ENCODE measurements at regions not wholly inside any gene's neighbourhood (a gene's known extent, or its start where the extent isn't known, plus 50 kb on each side); places are given as distances from the start of the nearest gene placed in this dataset.
A peak's percentile ranks its signal among the peaks of the same experiment; 100 is the strongest.
"Not testable (repeated sequence)": the region's sequence is repeated elsewhere in the genome, so short reads cannot be mapped to it uniquely, and the experiment has no call there.

DNA sequence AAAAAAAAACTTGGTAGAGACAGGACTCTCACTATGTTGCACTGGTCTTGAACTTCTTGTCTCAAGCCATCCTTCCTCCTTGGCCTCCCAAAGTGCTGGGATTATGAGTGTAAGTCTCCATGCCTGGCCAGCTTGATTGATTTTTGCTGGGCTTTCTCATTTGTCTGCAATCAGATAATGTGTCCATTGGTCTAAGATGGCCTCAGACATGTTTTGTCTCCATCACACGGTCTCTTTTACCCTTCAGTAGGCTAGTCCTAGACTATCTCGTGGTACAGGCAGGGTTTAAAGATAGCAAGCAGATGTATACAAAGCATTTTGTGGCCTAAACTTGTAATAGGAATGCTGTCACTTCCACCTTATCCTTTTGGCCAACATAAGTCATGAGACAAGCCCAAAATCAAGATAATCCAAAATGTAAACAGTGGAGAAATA lies 289.1 kb downstream of the TFAP2B start:
- no peak for DNase-seq
- intact Hi-C loops (cut with DNase I) = no loop called here

DNA sequence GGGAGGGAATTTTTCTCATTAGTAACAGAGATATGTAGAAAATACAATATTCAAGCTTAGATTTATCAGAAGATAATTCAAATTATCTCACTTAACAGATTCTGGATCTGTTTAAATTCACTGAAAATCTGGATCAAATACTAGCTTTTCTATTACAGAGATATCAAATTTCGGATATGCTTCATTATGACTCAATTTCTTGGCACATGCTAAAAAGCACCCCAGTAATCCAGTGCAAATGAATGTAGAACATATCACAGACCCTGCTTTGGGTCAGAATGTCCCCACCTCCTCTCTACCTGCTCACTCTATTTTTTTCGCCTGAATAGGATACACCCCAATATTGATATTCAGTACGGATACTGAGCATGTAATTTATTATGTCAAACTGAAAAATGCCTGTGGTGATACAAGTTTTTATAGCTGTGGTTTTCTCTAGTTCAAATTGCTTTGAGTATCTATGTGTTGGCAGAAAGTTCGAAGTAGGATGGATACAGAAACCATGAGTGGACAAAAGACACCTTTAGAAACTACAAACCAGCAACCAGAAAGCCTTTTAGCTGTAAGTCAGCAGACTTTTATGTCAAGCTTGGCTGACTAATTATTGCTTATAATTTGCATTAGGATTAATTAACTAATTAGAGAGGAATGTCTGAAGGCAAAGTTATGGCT lies 290.0 kb downstream of the TFAP2B start:
- no peak for DNase-seq
- intact Hi-C loops (cut with DNase I) = no loop called here

DNA sequence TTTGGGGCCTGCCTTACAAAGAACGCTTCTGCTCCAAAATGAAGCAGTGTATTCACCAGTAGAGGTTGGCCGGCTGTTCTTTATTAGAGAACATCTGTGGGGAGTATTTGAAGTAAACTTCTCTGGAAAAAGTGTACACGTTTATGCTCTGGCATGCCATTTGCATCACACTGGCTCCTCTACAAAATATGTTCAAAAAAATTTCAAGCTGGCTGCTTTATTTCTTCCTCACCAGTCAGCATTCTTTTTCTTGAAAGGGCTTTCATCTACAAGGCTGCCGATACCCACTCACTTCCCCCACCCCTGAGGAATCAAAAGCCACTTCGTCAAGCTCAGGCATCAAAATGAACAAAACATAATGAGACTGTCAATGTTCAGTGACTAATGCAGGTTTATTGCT lies 294.1 kb downstream of the TFAP2B start:
- DNase-seq = no peak
- intact Hi-C loops (cut with DNase I) = no loop called here

DNA sequence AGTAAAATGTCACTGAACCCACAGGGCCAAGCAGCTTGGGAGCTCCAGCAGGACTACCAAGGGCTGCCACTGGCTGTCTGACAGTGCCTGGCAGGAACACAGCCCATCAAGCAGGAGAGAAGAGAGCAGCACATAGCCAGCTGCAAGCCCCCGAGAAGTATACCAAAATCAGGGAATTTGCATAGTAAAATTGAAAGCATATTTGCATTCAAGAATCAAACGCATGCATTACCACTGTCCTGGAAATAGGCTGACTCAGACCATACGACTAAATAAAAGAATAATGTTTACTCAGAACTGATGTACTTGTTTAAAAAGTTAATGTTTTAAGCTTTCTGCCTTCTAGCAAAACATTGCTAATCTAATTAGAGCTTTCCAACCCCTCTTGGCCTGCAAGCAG lies 298.1 kb downstream of the TFAP2B start:
- peak in 2 of 42 donors; percentile 4 to 10 for DNase-seq

DNA sequence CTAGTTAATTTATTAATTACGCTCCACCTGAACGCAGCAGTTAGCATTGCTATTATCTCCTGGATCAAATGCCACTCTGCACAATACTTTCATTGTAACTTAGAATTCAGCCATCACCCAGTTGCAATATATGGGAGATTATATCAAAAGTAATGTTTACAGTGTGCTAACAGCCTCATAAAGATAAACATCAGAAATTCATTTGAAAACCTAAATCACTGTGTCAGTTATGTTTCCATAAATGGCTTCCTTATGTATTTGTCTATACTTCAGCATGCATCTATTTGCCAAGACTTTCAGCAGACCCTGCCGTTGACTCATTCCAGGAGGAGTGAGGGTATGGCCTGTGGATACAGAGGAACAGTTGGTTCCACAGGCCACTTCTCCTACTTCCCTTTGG lies 300.1 kb downstream of the TFAP2B start:
- intact Hi-C loops (cut with DNase I) = no loop called here
- DNase-seq = no peak

More for the DNA sequence above, 298.1 kb downstream of the TFAP2B start:
- intact Hi-C loops (cut with DNase I) = no loop called here

DNA sequence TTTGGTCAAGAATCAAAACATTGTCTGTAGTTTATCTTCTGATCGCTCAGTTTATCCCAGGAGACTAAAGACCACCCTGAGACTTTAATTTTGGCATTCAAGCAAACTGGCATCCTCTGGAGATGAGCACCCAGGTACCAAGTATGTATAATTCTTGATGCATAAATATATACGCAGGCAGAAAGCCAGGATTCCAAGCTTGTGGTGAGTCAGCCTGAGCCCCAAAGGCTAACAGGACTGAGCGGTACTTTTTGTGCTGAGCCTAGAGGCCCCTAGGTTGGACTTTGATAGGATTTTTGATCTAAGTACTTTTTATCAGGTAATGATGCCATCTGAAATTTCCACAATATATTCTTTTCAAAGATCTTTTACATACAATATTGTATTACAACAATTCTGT lies 301.3 kb downstream of the TFAP2B start:
- DNase-seq = no peak
- intact Hi-C loops (cut with DNase I) = no loop called here

DNA sequence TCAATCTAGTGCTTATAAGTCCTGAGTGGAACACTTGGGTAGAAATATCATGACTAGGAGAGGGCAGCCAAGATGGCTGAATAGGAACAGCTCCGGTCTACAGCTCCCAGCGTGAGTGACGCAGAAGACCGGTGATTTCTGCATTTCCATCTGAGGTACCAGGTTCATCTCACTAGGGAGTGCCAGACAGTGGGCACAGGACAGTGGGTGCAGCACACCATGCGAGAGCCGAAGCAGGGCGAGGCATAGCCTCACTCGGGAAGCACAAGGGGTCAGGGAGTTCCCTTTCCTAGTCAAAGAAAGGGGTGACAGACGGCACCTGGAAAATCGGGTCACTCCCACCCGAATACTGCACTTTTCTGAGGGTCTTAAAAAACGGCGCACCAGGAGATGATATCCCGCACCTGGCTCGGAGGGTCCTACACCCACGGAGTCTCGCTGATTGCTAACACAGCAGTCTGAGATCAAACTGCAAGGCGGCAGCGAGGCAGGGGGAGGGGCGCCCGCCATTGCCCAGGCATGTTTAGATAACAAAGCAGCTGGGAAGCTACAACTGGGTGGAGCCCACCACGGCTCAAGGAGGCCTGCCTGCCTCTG lies 302.8 kb downstream of the TFAP2B start:
- DNase-seq; intact Hi-C loops (cut with DNase I): not testable (repeated sequence)

DNA sequence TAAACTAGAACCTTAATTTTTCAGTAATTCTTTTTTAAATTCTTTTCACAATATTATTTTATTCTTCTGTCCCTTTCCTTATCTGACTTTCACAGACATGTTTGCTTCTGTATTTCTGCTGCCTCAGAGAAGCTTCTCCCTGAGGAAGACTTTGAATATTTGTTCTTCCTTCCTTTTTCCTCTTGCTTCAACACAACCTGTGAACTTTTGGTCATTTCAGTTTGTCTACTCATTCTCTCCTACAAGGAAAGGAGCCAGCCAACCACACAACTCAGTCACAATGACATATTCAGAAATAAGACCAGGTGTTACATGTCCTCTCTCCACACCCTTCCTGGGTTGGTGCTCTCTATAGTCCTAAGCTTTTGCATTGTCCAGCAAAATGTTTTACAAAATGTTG lies 310.4 kb downstream of the TFAP2B start:
- intact Hi-C loops (cut with DNase I) = no loop called here
- no peak for DNase-seq

DNA sequence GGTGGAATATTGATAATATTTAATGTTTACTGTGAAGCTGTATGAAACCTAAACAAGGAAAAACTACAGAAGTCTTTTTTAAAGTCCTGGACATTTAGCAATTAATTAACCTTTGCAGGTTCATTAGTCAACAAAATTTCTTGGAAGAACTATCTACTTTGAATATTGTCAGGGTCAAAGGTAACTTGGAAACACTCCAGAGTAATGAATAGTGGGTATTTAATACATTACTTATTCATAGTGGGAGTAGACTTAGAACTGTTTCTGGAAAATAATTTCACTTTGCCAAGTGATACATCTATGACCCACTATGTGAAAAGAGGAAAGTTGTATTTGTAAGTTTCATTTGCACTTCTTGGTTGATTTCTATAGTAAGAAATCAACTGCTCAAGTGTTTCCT lies 319.1 kb downstream of the TFAP2B start:
- intact Hi-C loops (cut with DNase I) = no loop called here
- no peak for DNase-seq

DNA sequence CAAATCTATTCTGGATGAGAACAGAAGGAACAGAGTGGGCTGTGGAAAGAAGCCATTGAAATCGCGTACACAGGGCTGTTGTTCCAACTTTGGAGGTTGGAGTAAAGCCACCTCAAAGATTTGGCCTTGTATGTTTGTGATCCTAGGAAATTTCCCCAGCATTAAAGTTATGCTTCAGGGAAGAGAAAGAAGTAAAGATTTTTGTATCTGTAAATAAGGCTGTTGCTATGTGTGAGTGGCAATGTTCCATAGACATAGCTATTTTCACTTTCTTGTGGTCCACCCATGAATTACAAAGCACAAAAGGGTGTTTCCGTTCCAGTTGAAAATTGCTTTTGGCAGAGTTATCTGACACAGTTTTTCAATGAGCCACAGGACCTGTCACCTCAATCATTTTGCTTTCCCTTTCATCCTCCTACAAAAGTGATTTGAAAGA lies 321.3 kb downstream of the TFAP2B start:
- DNase-seq = no peak
- intact Hi-C loops (cut with DNase I) = no loop called here

DNA sequence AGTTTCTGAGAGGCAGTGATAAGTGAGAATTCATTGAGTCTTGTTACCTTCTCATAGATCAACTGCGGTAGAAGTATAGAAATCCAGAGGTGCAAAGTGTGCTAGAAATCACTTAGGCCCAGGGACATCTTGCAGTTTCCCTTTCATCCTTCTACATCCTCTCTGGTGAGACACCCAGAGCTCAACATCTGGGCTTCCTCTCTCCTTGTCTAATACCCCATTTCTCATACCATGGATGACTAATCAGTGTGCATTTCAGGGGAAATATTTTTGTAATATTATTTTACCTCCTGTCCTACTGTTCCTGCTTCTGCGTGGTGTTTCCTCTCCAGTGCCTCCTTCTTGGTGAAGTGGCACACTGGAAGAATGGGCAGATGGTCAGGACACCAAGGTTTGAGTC lies 322.4 kb downstream of the TFAP2B start:
- DNase-seq = no peak
- intact Hi-C loops (cut with DNase I) = no loop called here

DNA sequence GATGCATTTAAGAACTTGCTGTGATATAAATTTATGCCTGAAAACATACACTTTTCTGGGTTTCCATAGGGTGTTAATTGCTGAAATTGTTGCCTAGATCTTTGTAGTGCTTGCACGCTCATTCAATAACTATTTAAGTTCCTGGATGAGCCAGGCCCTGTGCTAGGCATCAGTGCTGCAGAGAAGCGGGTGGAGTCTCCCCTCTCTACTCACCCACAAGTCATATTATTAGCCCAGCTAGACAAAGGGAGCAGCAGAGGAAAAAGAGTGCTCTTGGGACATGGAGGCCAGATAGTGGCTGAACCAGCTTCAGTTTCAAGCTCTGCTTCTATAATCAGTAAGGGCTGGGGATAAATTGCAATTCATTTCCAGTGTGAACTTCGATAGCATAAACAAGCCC lies 329.1 kb downstream of the TFAP2B start:
- intact Hi-C loops (cut with DNase I) = no loop called here
- DNase-seq = no peak

DNA sequence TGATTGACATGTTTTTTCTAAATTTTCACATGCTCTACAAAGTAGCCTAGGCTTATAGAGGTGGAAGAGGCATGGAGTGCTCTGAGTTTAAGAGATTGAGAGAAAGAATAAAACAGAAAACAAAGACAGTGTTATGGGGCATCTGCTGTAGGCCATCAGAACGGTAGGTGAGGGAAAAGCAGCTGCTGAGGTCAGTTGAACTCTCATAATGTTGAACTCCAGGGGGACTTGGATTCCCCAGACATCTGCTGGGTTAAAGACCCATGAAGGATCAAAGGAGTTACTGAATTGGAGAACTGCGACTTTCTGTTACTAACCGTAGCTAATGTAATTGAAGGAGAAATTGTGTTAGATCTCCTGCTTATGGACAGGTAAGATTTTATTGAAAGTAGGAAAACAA lies 333.9 kb downstream of the TFAP2B start:
- DNase-seq = no peak
- intact Hi-C loops (cut with DNase I) = no loop called here

DNA sequence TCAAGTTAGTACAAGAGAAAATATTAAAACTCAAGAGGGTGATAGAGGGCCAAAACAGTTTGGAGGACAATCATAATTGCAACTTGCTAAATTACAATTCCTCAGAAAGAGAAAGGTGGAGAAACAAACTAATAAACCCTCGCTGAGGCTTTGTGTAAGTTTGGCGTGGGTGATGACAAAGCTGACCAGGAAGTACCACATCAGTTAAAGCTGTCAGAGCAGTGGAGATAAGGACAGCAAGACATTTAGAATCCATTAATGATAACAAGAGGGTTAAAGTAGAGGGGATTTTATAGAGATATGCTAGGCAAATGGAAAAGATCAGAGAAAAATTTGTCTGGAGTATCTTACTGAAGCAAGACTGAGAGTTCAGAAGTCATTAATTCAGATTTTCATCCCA lies 334.4 kb downstream of the TFAP2B start:
- intact Hi-C loops (cut with DNase I) = no loop called here

DNA sequence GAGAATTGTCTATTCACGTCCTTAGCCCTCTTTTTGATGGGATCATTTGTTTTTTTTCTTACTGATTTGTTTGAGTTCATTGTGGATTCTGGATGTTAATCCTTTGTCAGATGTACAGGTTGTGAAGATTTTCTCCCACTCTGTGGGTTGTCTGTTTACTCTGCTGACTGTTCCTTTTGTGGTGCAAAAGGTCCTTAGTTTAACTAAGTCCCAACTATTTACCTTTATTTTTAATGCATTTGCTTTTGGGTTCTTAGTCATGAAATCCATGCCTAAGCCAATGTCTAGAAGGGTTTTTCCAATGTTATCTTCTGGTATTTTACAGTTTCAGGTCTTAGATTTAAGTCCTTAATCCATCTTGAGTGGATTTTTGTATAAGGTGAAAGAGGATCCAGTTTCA lies 336.3 kb downstream of the TFAP2B start:
- DNase-seq; intact Hi-C loops (cut with DNase I): not testable (repeated sequence)

More for the DNA sequence above, 334.4 kb downstream of the TFAP2B start:
- DNase-seq = no peak

DNA sequence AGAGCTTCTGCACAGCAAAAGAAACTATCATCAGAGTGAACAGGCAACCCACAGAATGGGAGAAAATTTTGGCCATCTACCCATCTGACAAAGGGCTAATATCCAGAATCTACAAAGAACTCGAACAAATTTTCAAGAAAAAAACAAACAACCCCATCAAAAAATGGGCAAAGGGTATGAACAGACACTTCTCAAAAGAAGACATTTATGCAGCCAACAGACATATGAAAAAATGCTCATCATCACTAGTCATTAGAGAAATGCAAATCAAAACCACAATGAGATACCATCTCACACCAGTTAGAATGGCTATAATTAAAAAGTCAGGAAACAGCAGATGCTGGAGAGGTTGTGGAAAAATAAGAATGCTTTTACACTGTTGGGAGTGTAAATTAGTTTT lies 340.6 kb downstream of the TFAP2B start:
- DNase-seq; intact Hi-C loops (cut with DNase I): not testable (repeated sequence)

DNA sequence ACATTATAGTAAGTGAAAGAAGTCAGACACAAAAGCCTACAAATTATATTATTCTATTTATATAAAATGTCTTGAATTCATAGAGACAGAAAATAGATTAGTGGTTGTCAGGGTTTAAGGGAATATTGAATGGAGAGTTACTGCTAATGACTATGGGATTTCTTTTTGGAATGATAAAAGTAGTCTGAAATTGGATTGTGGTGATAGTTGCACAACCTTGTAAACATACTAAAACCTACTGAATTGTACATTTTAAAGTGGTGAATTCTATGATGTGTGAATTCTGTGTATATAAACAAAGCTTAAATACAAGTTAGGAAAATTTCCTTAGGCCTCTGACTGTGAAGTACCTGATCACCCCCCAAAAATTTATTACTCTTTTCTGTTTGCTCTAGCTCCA lies 343.1 kb downstream of the TFAP2B start:
- intact Hi-C loops (cut with DNase I) = no loop called here
- DNase-seq = no peak

DNA sequence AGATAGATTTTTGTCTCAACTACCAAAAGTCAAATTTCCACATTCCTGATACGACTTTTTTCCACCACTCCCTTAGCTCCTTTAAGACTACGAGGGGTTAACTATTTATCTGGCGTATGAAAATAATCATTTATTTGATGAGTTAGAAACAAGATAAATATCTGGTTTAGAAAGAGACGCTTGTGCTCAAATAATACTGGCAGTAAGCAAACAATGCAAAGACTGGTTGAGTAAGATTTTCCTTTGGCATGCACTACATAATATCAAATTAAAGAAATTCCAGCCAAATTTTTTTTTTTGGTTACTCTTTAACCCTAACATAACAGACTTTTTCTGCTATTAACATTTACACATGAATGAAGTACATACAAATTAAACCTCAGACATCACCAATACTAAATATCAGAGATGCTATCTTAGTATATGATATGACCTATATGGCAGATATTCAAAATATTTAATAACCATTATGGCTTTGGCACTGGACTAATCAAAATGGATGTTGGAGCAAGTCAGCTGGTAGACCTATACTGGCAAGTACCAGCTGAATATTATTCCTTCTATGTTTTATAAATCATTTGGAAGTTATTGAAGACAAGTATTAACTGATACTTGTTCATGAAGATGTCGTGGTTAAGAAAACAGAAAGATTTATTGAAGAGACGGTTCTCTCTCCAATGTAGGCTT lies 345.3 kb downstream of the TFAP2B start:
- intact Hi-C loops (cut with DNase I) = no loop called here
- DNase-seq = no peak

DNA sequence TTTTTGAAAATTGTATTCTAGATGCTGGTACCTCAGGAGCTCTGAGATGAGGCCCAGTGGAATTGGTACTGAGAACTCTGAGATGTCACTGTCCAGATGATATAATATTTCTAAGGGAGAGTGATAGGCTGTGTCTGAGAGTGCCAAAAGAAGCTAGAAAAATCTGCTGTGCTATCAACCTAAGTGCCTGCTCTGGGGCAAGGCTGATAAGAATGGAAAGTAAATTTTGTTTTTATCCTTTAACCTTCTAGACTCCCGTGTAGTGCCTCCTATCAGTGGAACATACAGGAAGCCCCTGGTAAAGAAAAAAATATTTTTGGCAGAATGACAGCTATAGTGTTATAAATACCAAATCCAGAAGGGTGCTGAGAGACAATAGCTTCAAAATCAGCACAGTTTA lies 348.2 kb downstream of the TFAP2B start:
- DNase-seq = no peak
- intact Hi-C loops (cut with DNase I) = no loop called here

DNA sequence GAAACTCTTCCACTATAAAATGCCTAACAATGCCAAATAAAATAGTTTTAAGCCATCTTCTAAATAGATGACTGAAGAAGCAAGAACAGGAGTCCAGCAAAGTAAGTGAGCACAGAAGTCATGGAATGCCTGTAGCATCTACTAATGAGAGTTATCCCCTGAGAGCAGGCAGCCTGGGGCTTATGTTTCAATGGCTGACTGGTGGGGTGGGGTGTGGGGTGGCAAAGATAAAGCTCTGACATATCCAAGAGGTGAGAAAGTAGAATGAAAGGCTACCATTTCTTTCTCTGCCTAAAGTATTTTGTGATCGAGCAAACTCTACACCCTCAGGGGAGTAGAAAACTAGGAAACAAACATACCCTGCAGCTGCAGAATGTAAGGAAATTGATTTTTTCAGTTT lies 348.8 kb downstream of the TFAP2B start:
- DNase-seq = no peak
- intact Hi-C loops (cut with DNase I) = no loop called here

DNA sequence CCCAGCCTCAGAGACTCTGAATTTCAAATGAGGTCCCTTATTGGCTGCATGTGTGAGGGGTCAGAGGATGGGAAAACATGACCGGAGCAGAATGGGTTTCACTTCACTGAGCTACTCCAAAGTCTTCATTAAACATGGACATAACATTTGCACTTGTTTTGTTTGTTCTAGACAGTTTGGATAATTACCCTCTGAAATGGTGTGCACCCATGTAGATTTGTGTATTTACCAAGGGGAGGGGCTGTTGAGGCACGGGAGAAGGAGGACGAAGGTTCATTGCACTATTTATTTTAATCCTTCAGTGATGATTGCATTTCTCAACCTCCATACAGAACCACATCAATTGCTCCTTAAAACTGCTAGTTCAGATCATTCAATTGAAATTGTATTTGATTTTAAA lies 364.2 kb downstream of the TFAP2B start:
- no peak for DNase-seq
- intact Hi-C loops (cut with DNase I) = no loop called here
